CD4-positive, alpha-beta T cell (primary cell): ENCODE measurements at regions not wholly inside any gene's neighbourhood (a gene's known extent, or its start where the extent isn't known, plus 50 kb on each side); places are given as distances from the start of the nearest gene placed in this dataset.
"Not testable (repeated sequence)": the region's sequence is repeated elsewhere in the genome, so short reads cannot be mapped to it uniquely, and the experiment has no call there.

Experiments
- ATAC-seq: fragments of 200-7000 bp; cut with Tn5 transposase; one replicate; pipeline ENCODE4 v1.10.0; 2022; ENCODE audit warnings: mild to moderate bottlenecking; ENCODE audit not compliant: poor library complexity
- CTCF ChIA-PET: fragments of 350-600 bp; sonication (Branson Sonifier 250); formaldehyde crosslinking; loops from one replicate; lab custom pipeline; 2021; ENCODE audit warnings: antibody characterized with exemption, inconsistent platforms; lab: Charles Lee
- POLR2A ChIA-PET: fragments of 350-600 bp; sonication (Branson Sonifier 250); formaldehyde crosslinking; loops from one replicate; lab custom pipeline; 2021; ENCODE audit warnings: antibody characterized with exemption, inconsistent platforms; lab: Charles Lee
- DNase-seq, 14 experiments: peaks; one replicate each; pipeline ENCODE4 v3.0.0-alpha.2; 2013 to 2020; ENCODE audit warnings: mixed read lengths in 2 of 14
- H3K27ac ChIP-seq, 2 donors: one replicate each; pipeline versions ENCODE4 v1.5.1 to v1.7.0; 2013; ENCODE audit warnings: low read length in 2 of 2, low read depth in 1 of 2, mild to moderate bottlenecking in 1 of 2
- H3K27me3 ChIP-seq, 2 experiments: 1 replicate in 1 of 2; 2 replicates in 1 of 2; pipeline versions ENCODE4 v1.6.1 to v1.7.0; 2013; ENCODE audit warnings: low read length in 2 of 2, control low read depth in 1 of 2, mild to moderate bottlenecking in 1 of 2, moderate library complexity in 1 of 2; ENCODE audit not compliant: insufficient read depth in 2 of 2, control insufficient read depth in 1 of 2
- H3K36me3 ChIP-seq: one replicate; pipeline ENCODE4 v1.6.1; 2013; ENCODE audit warnings: low read length, control low read depth; ENCODE audit not compliant: insufficient read depth
- H3K4me1 ChIP-seq: one replicate; pipeline ENCODE4 v1.6.1; 2013; ENCODE audit warnings: low read length, control low read depth; ENCODE audit not compliant: insufficient read depth
- H3K4me3 ChIP-seq: one replicate; pipeline ENCODE4 v1.5.1; 2013; ENCODE audit warnings: mild to moderate bottlenecking, low read length, moderate library complexity
- H3K9me3 ChIP-seq, 2 experiments: 1 replicate in 1 of 2; 2 replicates in 1 of 2; pipeline versions ENCODE4 v1.6.1 to v1.7.0; 2013; ENCODE audit warnings: low read length in 2 of 2, mild to moderate bottlenecking in 2 of 2, control low read depth in 1 of 2, moderate library complexity in 1 of 2; ENCODE audit not compliant: control insufficient read depth in 1 of 2, insufficient read depth in 1 of 2
- H3K27ac Mint-ChIP-seq: one replicate; pipeline ENCODE4 v1.8.0; 2020; ENCODE audit warnings: mixed read lengths
- H3K27me3 Mint-ChIP-seq: one replicate; pipeline ENCODE4 v1.8.0; 2021; ENCODE audit warnings: mixed read lengths
- H3K36me3 Mint-ChIP-seq: one replicate; pipeline ENCODE4 v1.8.0; 2021; ENCODE audit warnings: low read depth, mixed read lengths
- H3K4me1 Mint-ChIP-seq: one replicate; pipeline ENCODE4 v1.8.0; 2021; ENCODE audit warnings: low read depth, mixed read lengths
- H3K4me3 Mint-ChIP-seq: one replicate; pipeline ENCODE4 v1.8.0; 2020; ENCODE audit warnings: mild to moderate bottlenecking, mixed read lengths
- H3K9me3 Mint-ChIP-seq: one replicate; pipeline ENCODE4 v1.8.0; 2020; ENCODE audit warnings: mixed read lengths
- intact Hi-C, 2 experiments: fragments of 100-400 bp; cut with DNase I in 1 of 2; cut with micrococcal nuclease in 1 of 2; formaldehyde crosslinking; loops; one replicate each; pipeline versions ENCODE4 v1.15.1 to v1.9.0; 2023 to 2025; cut with DNase I, micrococcal nuclease
- TF ChIP-seq, protein P1 (sequence below): fragments of 200-600 bp; IDR thresholded peaks from one replicate; pipeline ENCODE4 v1.8.0; 2022; ENCODE audit warnings: antibody characterized with exemption, mild to moderate bottlenecking

DNA sequence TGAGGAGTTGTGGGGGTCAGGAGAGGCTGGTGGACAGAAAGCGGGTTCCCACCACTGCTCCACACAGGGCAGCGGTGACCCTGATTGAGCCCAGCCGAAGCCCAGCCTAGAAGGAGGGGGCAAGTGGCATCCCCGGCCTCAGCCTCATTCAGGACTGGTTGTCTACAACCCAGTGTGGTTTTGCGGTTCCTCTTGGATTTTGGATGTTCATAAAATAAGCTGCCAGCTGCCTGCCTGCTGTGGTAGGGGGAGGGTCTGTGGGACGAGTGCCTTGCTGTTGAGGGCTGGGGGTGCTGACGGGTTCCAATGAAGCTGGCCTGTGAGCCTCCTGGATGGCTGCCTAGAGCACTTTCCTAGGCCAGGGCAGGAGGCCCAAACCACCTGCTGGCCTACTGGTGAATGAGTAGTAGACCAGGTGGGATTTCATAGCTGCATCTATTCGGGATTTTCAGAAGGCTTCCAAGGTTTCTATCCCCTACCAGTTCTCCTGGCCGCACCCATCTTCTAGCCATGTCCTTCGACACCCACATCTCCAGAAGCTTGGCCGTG lies 102.4 kb downstream of the NDFIP1 start:
- Histone ChIP-seq H3K4me1 (no peaks in the 10 kb centered on the region), H3K4me3 (no peak overlapping the region), H3K27ac (no peak overlapping the region), H3K27me3 (no peaks in the 10 kb centered on the region), H3K36me3 (no peaks in the 10 kb centered on the region), H3K9me3 (no peaks in the 10 kb centered on the region)
- intact Hi-C loops, result no loop called here
- H3K36me3 Mint-ChIP-seq, result no peaks in the 10 kb centered on the region
- H3K4me3 Mint-ChIP-seq, result no peak overlapping the region
- TF ChIP-seq, protein P1, sequence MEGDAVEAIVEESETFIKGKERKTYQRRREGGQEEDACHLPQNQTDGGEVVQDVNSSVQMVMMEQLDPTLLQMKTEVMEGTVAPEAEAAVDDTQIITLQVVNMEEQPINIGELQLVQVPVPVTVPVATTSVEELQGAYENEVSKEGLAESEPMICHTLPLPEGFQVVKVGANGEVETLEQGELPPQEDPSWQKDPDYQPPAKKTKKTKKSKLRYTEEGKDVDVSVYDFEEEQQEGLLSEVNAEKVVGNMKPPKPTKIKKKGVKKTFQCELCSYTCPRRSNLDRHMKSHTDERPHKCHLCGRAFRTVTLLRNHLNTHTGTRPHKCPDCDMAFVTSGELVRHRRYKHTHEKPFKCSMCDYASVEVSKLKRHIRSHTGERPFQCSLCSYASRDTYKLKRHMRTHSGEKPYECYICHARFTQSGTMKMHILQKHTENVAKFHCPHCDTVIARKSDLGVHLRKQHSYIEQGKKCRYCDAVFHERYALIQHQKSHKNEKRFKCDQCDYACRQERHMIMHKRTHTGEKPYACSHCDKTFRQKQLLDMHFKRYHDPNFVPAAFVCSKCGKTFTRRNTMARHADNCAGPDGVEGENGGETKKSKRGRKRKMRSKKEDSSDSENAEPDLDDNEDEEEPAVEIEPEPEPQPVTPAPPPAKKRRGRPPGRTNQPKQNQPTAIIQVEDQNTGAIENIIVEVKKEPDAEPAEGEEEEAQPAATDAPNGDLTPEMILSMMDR, result no peak
- POLR2A ChIA-PET, result no interaction called here
- H3K27me3 Mint-ChIP-seq, result no peaks in the 10 kb centered on the region
- no peak for ATAC-seq
- no peak overlapping the region for H3K27ac Mint-ChIP-seq
- no peak for DNase-seq
- CTCF ChIA-PET, result no interaction called here
- H3K4me1 Mint-ChIP-seq, result no peaks in the 10 kb centered on the region
- H3K9me3 Mint-ChIP-seq, result no peaks in the 10 kb centered on the region

GRCh38 chr5:142210011-142210410 lies 101.4 kb downstream of the NDFIP1 start:
- CTCF ChIA-PET, result no interaction called here
- no peaks in the 10 kb centered on the region for H3K27me3 Mint-ChIP-seq
- TF ChIP-seq, protein P1, result no peak
- no peaks in the 10 kb centered on the region for H3K27me3 ChIP-seq
- no peak for ATAC-seq
- no peak overlapping the region for H3K27ac Mint-ChIP-seq
- no peak overlapping the region for H3K27ac ChIP-seq
- intact Hi-C loops, result no loop called here
- POLR2A ChIA-PET, result no interaction called here
- H3K4me3 Mint-ChIP-seq, result no peak overlapping the region
- no peak for DNase-seq
- H3K9me3 ChIP-seq, result no peaks in the 10 kb centered on the region
- H3K4me3 ChIP-seq, result no peak overlapping the region
- no peaks in the 10 kb centered on the region for H3K4me1 Mint-ChIP-seq
- no peaks in the 10 kb centered on the region for H3K36me3 ChIP-seq
- no peaks in the 10 kb centered on the region for H3K9me3 Mint-ChIP-seq
- H3K4me1 ChIP-seq, result no peaks in the 10 kb centered on the region
- H3K36me3 Mint-ChIP-seq, result no peaks in the 10 kb centered on the region

DNA sequence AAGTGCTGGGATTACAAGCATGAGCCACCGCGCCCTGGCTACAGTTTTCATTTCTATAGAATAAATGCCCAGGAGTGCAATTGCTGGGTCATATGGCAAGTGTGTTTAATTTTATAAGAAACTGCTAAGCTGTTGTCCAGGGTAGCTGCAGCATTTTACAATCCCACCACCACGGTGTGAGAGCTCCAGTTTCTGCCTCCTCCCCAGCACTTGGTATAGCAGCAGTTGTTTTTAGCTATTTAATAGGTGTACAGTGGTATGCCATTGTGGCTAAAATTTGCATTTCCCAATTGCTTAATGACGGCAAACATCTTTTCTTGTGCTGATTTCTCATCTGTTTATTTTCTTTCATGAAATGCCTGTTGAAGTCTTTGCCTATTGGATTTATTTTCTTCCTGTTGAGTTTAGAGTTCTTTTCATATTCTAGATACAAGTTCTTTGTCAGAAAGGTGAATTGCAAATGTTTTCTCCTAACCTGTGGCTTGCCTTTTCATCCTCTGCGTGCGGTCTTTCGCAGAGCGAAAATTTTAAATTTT lies 100.3 kb downstream of the NDFIP1 start:
- DNase-seq (no peak), ATAC-seq (no peak)
- H3K27ac Mint-ChIP-seq, result no peak overlapping the region
- no peaks in the 10 kb centered on the region for H3K27me3 Mint-ChIP-seq
- ChIA-PET POLR2A (no interaction called here), CTCF (no interaction called here)
- H3K36me3 Mint-ChIP-seq, result no peaks in the 10 kb centered on the region
- Histone ChIP-seq H3K27ac (no peak overlapping the region), H3K4me1 (no peaks in the 10 kb centered on the region), H3K36me3 (no peaks in the 10 kb centered on the region), H3K9me3 (no peaks in the 10 kb centered on the region), H3K27me3 (no peaks in the 10 kb centered on the region), H3K4me3 (no peak overlapping the region)
- H3K4me3 Mint-ChIP-seq, result no peak overlapping the region
- no peaks in the 10 kb centered on the region for H3K4me1 Mint-ChIP-seq
- no peaks in the 10 kb centered on the region for H3K9me3 Mint-ChIP-seq
- intact Hi-C loops, result no loop called here
- TF ChIP-seq, protein P1, result no peak

- intact Hi-C loops, H3K4me1 Mint-ChIP-seq, H3K27ac Mint-ChIP-seq: not testable (repeated sequence)
These were observed 99.7 kb downstream of the NDFIP1 start for GRCh38 chr5:142208244-142208643.

More at GRCh38 chr5:142208244-142208643, 99.7 kb downstream of the NDFIP1 start:
- H3K27ac ChIP-seq, H3K4me3 Mint-ChIP-seq, DNase-seq, H3K4me3 ChIP-seq, H3K27me3 Mint-ChIP-seq, H3K9me3 Mint-ChIP-seq, H3K27me3 ChIP-seq, ATAC-seq, H3K4me1 ChIP-seq, CTCF ChIA-PET, H3K36me3 Mint-ChIP-seq, POLR2A ChIA-PET, H3K36me3 ChIP-seq, H3K9me3 ChIP-seq: not testable (repeated sequence)
